ENCODE measurements at regions not wholly inside any gene's neighbourhood (a gene's known extent, or its start where the extent isn't known, plus 50 kb on each side); places are given as distances from the start of the nearest gene placed in this dataset.
"Not testable (repeated sequence)": the region's sequence is repeated elsewhere in the genome, so short reads cannot be mapped to it uniquely, and the experiment has no call there.

- in situ Hi-C loops (cut with MboI; ENCODE audit: low sequenced_read_pairs) = no loop called here
These were observed 1365.4 kb upstream of the RAG2 start for GRCh38 chr11:37963440-37963839.

- in situ Hi-C loops (cut with MboI; ENCODE audit: low sequenced_read_pairs) = no loop called here
These were observed 1359.7 kb upstream of the RAG2 start for GRCh38 chr11:37957717-37958116.

GRCh38 chr11:37951996-37952395 is 1354.0 kb upstream of the RAG2 start:
- in situ Hi-C loops (cut with MboI; ENCODE audit: low sequenced_read_pairs) = no loop called here

- in situ Hi-C loops (cut with MboI; ENCODE audit: low sequenced_read_pairs) = no loop called here
These were observed 1350.2 kb upstream of the RAG2 start for GRCh38 chr11:37948258-37948657.

GRCh38 chr11:37947821-37948220 is 1349.8 kb upstream of the RAG2 start:
- in situ Hi-C loops (cut with MboI; ENCODE audit: low sequenced_read_pairs) = no loop called here

- in situ Hi-C loops (cut with MboI; ENCODE audit: low sequenced_read_pairs) = no loop called here
These were observed 1348.2 kb upstream of the RAG2 start for GRCh38 chr11:37946155-37946766.

- in situ Hi-C loops (cut with MboI; ENCODE audit: low sequenced_read_pairs) = no loop called here
These were observed 1344.0 kb upstream of the RAG2 start for GRCh38 chr11:37942081-37942480.

GRCh38 chr11:37929100-37929653 is 1331.1 kb upstream of the RAG2 start:
- in situ Hi-C loops (cut with MboI; ENCODE audit: low sequenced_read_pairs) = no loop called here

- in situ Hi-C loops (cut with MboI; ENCODE audit: low sequenced_read_pairs) = no loop called here
These were observed 1328.7 kb upstream of the RAG2 start for GRCh38 chr11:37926772-37927171.

- in situ Hi-C loops (cut with MboI; ENCODE audit: low sequenced_read_pairs) = no loop called here
These were observed 1318.3 kb upstream of the RAG2 start for GRCh38 chr11:37916331-37916730.

- in situ Hi-C loops (cut with MboI; ENCODE audit: low sequenced_read_pairs) = no loop called here
These were observed 1316.8 kb upstream of the RAG2 start for GRCh38 chr11:37914859-37915258.

- in situ Hi-C loops (cut with MboI; ENCODE audit: low sequenced_read_pairs) = no loop called here
These were observed 1310.1 kb upstream of the RAG2 start for GRCh38 chr11:37908219-37908548.

GRCh38 chr11:37907436-37908218 is 1309.6 kb upstream of the RAG2 start:
- in situ Hi-C loops (cut with MboI; ENCODE audit: low sequenced_read_pairs) = no loop called here

GRCh38 chr11:37905707-37906417 is 1307.8 kb upstream of the RAG2 start:
- in situ Hi-C loops (cut with MboI; ENCODE audit: low sequenced_read_pairs) = no loop called here

- in situ Hi-C loops (cut with MboI; ENCODE audit: low sequenced_read_pairs) = no loop called here
These were observed 1298.0 kb upstream of the RAG2 start for GRCh38 chr11:37896016-37896415.

GRCh38 chr11:37881741-37882140 is 1283.7 kb upstream of the RAG2 start:
- in situ Hi-C loops (cut with MboI; ENCODE audit: low sequenced_read_pairs) = no loop called here

GRCh38 chr11:37861671-37862070 is 1263.6 kb upstream of the RAG2 start:
- in situ Hi-C loops (cut with MboI; ENCODE audit: low sequenced_read_pairs) = no loop called here

- in situ Hi-C loops (cut with MboI; ENCODE audit: low sequenced_read_pairs) = not testable (repeated sequence)
These were observed 1260.9 kb upstream of the RAG2 start for GRCh38 chr11:37858806-37859537.

GRCh38 chr11:37858398-37858797 is 1260.4 kb upstream of the RAG2 start:
- in situ Hi-C loops (cut with MboI; ENCODE audit: low sequenced_read_pairs) = no loop called here

GRCh38 chr11:37857726-37858125 is 1259.7 kb upstream of the RAG2 start:
- in situ Hi-C loops (cut with MboI; ENCODE audit: low sequenced_read_pairs) = no loop called here

GRCh38 chr11:37849706-37850105 is 1251.7 kb upstream of the RAG2 start:
- in situ Hi-C loops (cut with MboI; ENCODE audit: low sequenced_read_pairs) = no loop called here
